Mesenchymal stem cell (in vitro differentiated cells and primary cell): ENCODE measurements at regions not wholly inside any gene's neighbourhood (a gene's known extent, or its start where the extent isn't known, plus 50 kb on each side); places are given as distances from the start of the nearest gene placed in this dataset.
A peak's percentile ranks its signal among the peaks of the same experiment; 100 is the strongest.
"Not testable (repeated sequence)": the region's sequence is repeated elsewhere in the genome, so short reads cannot be mapped to it uniquely, and the experiment has no call there.

ENCODE experiments used
- DNase-seq: peaks from one replicate; pipeline ENCODE4 v3.0.0-alpha.2; 2013
- H2AFZ ChIP-seq: one replicate; pipeline ENCODE4 v1.6.1; 2013; ENCODE audit warnings: low read depth, mild to moderate bottlenecking, control low read depth, inconsistent platforms, low read length, moderate library complexity
- H2AK5ac ChIP-seq: 2 replicates; pipeline ENCODE4 v1.6.1; 2013; ENCODE audit warnings: low read length, moderate library complexity, mild to moderate bottlenecking, inconsistent platforms; ENCODE audit not compliant: severe bottlenecking
- H2BK120ac ChIP-seq: one replicate; pipeline ENCODE4 v1.6.1; 2013; ENCODE audit warnings: low read depth, mild to moderate bottlenecking, inconsistent platforms, low read length, moderate library complexity
- H2BK12ac ChIP-seq, 2 experiments: one replicate each; pipeline ENCODE4 v1.6.1; 2013; ENCODE audit warnings: inconsistent platforms in 2 of 2, low read length in 2 of 2, mild to moderate bottlenecking in 2 of 2, moderate library complexity in 2 of 2, control low read depth in 1 of 2
- H2BK15ac ChIP-seq: one replicate; pipeline ENCODE4 v1.6.1; 2013; ENCODE audit warnings: mild to moderate bottlenecking, low read depth, inconsistent platforms; ENCODE audit not compliant: poor library complexity, severe bottlenecking
- H2BK5ac ChIP-seq: 2 replicates; pipeline ENCODE4 v1.6.1; 2013; ENCODE audit warnings: low read depth, mild to moderate bottlenecking, low read length, control low read depth, inconsistent platforms; ENCODE audit not compliant: poor library complexity, severe bottlenecking
- H3K14ac ChIP-seq, 2 experiments: one replicate each; pipeline ENCODE4 v1.6.1; 2013; ENCODE audit warnings: inconsistent platforms in 2 of 2, low read length in 2 of 2, control low read depth in 1 of 2, mild to moderate bottlenecking in 1 of 2, moderate library complexity in 1 of 2
- H3K18ac ChIP-seq, 2 experiments: one replicate each; pipeline ENCODE4 v1.6.1; 2013; ENCODE audit warnings: inconsistent platforms in 2 of 2, low read length in 2 of 2, control low read depth in 1 of 2, low read depth in 1 of 2, mild to moderate bottlenecking in 1 of 2
- H3K23ac ChIP-seq, 2 experiments: one replicate each; pipeline ENCODE4 v1.6.1; 2013; ENCODE audit warnings: inconsistent platforms in 2 of 2, low read length in 2 of 2, mild to moderate bottlenecking in 2 of 2, moderate library complexity in 2 of 2, control low read depth in 1 of 2
- H3K27ac ChIP-seq: 2 replicates; pipeline ENCODE4 v1.5.1; 2013; ENCODE audit warnings: mild to moderate bottlenecking, moderate library complexity, low read length, control low read depth, inconsistent platforms; ENCODE audit not compliant: poor library complexity, severe bottlenecking
- H3K27me3 ChIP-seq, 2 experiments: 2 replicates each; pipeline versions ENCODE4 v1.6.1 to v1.7.0; 2013; ENCODE audit warnings: low read length in 2 of 2, mild to moderate bottlenecking in 2 of 2, moderate library complexity in 2 of 2, control low read depth in 1 of 2, inconsistent platforms in 1 of 2; ENCODE audit not compliant: control insufficient read depth in 1 of 2, insufficient read depth in 1 of 2
- H3K36me3 ChIP-seq, 2 experiments: 2 replicates each; pipeline versions ENCODE4 v1.6.1 to v1.7.0; 2013; ENCODE audit warnings: low read length in 2 of 2, control low read depth in 1 of 2, inconsistent platforms in 1 of 2, low read depth in 1 of 2, mild to moderate bottlenecking in 1 of 2; ENCODE audit not compliant: insufficient read depth in 2 of 2, control insufficient read depth in 1 of 2
- H3K4ac ChIP-seq, 2 experiments: one replicate each; pipeline ENCODE4 v1.6.1; 2013; ENCODE audit warnings: inconsistent platforms in 2 of 2, low read length in 2 of 2, mild to moderate bottlenecking in 2 of 2, moderate library complexity in 2 of 2, control low read depth in 1 of 2, low read depth in 1 of 2
- H3K4me1 ChIP-seq: 2 replicates; pipeline ENCODE4 v1.6.1; 2013; ENCODE audit warnings: low read depth, low read length, control low read depth; ENCODE audit not compliant: control insufficient read depth, insufficient read depth
- H3K4me2 ChIP-seq: 2 replicates; pipeline ENCODE4 v1.6.1; 2013; ENCODE audit warnings: low read length, mild to moderate bottlenecking, inconsistent platforms; ENCODE audit not compliant: poor library complexity, severe bottlenecking
- H3K4me3 ChIP-seq, 2 experiments: 2 replicates each; pipeline versions ENCODE4 v1.5.1 to v1.7.0; 2013; ENCODE audit warnings: low read length in 2 of 2, mild to moderate bottlenecking in 2 of 2, control low read depth in 1 of 2, low read depth in 1 of 2; ENCODE audit not compliant: insufficient read depth in 1 of 2
- H3K79me1 ChIP-seq: replicated peaks from 2 replicates; pipeline ENCODE4 v1.6.1; 2013; ENCODE audit warnings: mild to moderate bottlenecking, control low read depth, low read length, inconsistent platforms; ENCODE audit not compliant: poor library complexity, severe bottlenecking
- H3K9ac ChIP-seq: 2 replicates; pipeline ENCODE4 v1.7.0; 2013; ENCODE audit warnings: mild to moderate bottlenecking, low read length, moderate library complexity
- H3K9me3 ChIP-seq: 2 replicates; pipeline ENCODE4 v1.7.0; 2013; ENCODE audit warnings: mild to moderate bottlenecking, low read length; ENCODE audit not compliant: control insufficient read depth
- H4K8ac ChIP-seq: one replicate; pipeline ENCODE4 v1.6.1; 2013; ENCODE audit warnings: inconsistent platforms, mild to moderate bottlenecking, low read length, moderate library complexity
- H4K91ac ChIP-seq: one replicate; pipeline ENCODE4 v1.6.1; 2013; ENCODE audit warnings: mild to moderate bottlenecking, low read length, inconsistent platforms
- WGBS: methylation state at CpG from one replicate; pipeline ENCODE4 v1.1.7; 2013; ENCODE audit warnings: mixed read lengths; 5-methylcytosine and 5-hydroxymethylcytosine counted together

DNA sequence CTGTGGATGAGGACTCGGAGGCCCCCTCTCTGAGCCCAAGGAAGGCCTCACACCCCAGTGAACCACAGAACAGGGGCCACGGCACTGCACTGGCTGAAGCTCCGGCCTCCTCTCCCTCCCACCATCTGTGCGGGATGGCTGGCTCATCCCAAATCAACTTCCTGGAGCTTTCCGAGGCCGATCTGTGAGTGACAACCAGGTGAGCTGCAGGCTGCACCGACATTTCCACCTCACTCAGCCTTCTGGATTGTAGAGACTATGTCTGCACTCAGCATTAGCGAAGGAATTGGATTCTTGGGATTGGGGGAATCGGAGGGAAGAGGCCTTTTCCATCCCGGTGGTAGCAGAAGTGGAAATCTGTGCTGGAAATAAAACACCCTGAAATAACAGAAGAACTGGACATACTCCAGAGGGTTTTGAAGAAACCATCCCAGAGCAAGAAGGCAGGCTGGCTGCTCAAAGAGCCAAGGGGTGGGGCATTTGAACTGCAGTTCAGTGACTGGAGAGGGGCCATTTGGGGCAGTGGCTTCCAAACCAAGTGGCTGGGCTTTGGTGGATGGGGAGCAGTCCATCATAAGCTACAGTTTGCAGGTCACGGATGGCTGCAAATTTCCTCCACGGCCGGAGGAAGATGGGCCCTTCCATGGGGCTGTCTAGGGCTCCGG, 118.5 kb downstream of the NPIPB11 start:
- H3K18ac ChIP-seq = peak overlapping the region in 1 of 2 experiments; percentile 74
- H2BK5ac ChIP-seq, H3K4ac ChIP-seq, H3K4me3 ChIP-seq, H3K9me3 ChIP-seq, H3K27me3 ChIP-seq, H4K8ac ChIP-seq, H3K79me1 ChIP-seq, H3K36me3 ChIP-seq, H2AFZ ChIP-seq, H3K23ac ChIP-seq, H3K4me2 ChIP-seq, H2BK15ac ChIP-seq, DNase-seq, H2BK120ac ChIP-seq: not testable (repeated sequence)
- peak overlapping the region; percentile 50 for H4K91ac ChIP-seq
- peak overlapping the region in 1 of 2 experiments; percentile 49 for H3K14ac ChIP-seq
- peak overlapping the region; percentile 8 for H3K27ac ChIP-seq
- H2AK5ac ChIP-seq = peak overlapping the region; percentile 68
- H3K4me1 ChIP-seq = peaks cover 45% of the 10 kb centered on the region
- 71% methylated on average over 14 of the region's 14 CpGs for WGBS
- H2BK12ac ChIP-seq = peak overlapping the region; percentile 56 to 77
- peak overlapping the region; percentile 26 for H3K9ac ChIP-seq

DNA sequence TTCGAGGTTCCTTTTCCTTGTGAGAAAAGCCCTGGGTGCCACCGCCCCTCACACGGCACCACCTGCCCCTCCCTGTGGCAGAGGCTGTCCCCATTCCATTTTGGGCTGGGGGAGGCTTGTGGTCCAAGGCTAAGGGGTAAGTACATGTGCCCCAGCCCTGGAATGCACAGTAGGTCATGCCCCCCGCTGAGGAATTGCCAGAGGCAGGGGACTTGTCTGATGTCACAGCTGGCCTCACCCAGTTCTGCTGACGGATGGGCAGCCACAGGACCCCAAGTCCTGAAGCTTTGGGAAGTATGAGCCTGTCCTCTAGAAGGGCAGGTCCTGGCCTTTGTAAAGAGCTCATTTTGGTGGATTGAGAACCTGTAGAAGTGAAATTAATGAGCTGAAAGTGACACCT, 119.3 kb downstream of the NPIPB11 start:
- WGBS = 90% methylated on average over 3 of the region's 5 CpGs

DNA sequence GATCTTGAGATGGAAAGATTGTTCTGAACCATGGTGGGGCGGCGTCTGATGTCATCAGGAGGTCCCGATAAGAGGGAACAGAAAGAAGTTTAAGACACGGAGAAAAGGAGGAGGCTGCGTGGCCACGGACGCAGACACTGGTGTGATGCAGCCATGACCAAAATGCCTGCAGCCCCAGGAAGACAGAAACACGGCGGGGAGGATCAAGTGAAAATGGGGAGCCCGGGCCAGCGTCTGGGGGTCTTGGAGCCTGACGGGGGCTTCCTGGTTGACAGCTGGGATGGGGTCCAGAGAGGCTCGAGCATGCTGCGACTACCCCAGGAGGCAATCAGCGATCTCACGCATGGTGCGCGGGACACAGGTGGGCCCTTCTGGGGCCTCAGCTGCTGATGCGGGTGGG, 119.7 kb downstream of the NPIPB11 start:
- H2AFZ ChIP-seq, H3K4ac ChIP-seq, H3K79me1 ChIP-seq, H3K4me3 ChIP-seq, H3K14ac ChIP-seq, H3K9ac ChIP-seq, DNase-seq, H3K18ac ChIP-seq, H3K23ac ChIP-seq, H2AK5ac ChIP-seq, H4K8ac ChIP-seq, H2BK15ac ChIP-seq, H3K27ac ChIP-seq, H3K27me3 ChIP-seq, H3K9me3 ChIP-seq, H2BK5ac ChIP-seq, H2BK120ac ChIP-seq, H4K91ac ChIP-seq, H3K4me2 ChIP-seq, H3K36me3 ChIP-seq: not testable (repeated sequence)
- peaks cover 43% of the 10 kb centered on the region for H3K4me1 ChIP-seq
- 92% methylated on average over 9 of the region's 19 CpGs for WGBS
- H2BK12ac ChIP-seq = peak overlapping the region in 1 of 2 experiments; percentile 66

More for the DNA sequence above, 119.3 kb downstream of the NPIPB11 start:
- not testable (repeated sequence) for H2BK120ac ChIP-seq, H3K4ac ChIP-seq, H3K9ac ChIP-seq, H3K79me1 ChIP-seq, DNase-seq, H2AFZ ChIP-seq, H3K27ac ChIP-seq, H3K27me3 ChIP-seq, H2BK5ac ChIP-seq, H3K14ac ChIP-seq, H2AK5ac ChIP-seq, H3K9me3 ChIP-seq, H3K18ac ChIP-seq, H3K36me3 ChIP-seq, H3K4me2 ChIP-seq, H3K4me3 ChIP-seq, H3K23ac ChIP-seq
- H3K4me1 ChIP-seq = peaks cover 45% of the 10 kb centered on the region
- H2BK12ac ChIP-seq = peak overlapping the region in 1 of 2 experiments; percentile 10
- peak overlapping the region; percentile 50 for H4K91ac ChIP-seq
- H4K8ac ChIP-seq = peak overlapping the region; percentile 37
- peak overlapping the region; percentile 44 for H2BK15ac ChIP-seq

GRCh38 chr16:29286161-29286560, 120.3 kb downstream of the NPIPB11 start:
- H2BK15ac ChIP-seq, H2BK12ac ChIP-seq, H2BK120ac ChIP-seq, H4K8ac ChIP-seq, H3K27me3 ChIP-seq, DNase-seq, H4K91ac ChIP-seq, H2AFZ ChIP-seq, H3K9ac ChIP-seq, H3K18ac ChIP-seq, H3K14ac ChIP-seq, H2BK5ac ChIP-seq, H3K4me2 ChIP-seq, H3K27ac ChIP-seq, H3K4me3 ChIP-seq, H3K9me3 ChIP-seq, H3K23ac ChIP-seq, H3K4ac ChIP-seq, H3K79me1 ChIP-seq, H3K36me3 ChIP-seq, H2AK5ac ChIP-seq: not testable (repeated sequence)
- H3K4me1 ChIP-seq = peaks cover 37% of the 10 kb centered on the region
- WGBS = 82% methylated on average over 15 of the region's 15 CpGs
